DMS53 (cell line): ENCODE measurements at regions not wholly inside any gene's neighbourhood (a gene's known extent, or its start where the extent isn't known, plus 50 kb on each side); places are given as distances from the start of the nearest gene placed in this dataset.
"Not testable (repeated sequence)": the region's sequence is repeated elsewhere in the genome, so short reads cannot be mapped to it uniquely, and the experiment has no call there.

Source experiments
- DNase-seq: peaks from one replicate; lab custom pipeline; 2025; lab: John Stamatoyannopoulos, UW

- DNase-seq: not testable (repeated sequence)
Observed at GRCh38 chr9:65395121-65395520, 110.1 kb upstream of the FOXD4L5 start.

DNA sequence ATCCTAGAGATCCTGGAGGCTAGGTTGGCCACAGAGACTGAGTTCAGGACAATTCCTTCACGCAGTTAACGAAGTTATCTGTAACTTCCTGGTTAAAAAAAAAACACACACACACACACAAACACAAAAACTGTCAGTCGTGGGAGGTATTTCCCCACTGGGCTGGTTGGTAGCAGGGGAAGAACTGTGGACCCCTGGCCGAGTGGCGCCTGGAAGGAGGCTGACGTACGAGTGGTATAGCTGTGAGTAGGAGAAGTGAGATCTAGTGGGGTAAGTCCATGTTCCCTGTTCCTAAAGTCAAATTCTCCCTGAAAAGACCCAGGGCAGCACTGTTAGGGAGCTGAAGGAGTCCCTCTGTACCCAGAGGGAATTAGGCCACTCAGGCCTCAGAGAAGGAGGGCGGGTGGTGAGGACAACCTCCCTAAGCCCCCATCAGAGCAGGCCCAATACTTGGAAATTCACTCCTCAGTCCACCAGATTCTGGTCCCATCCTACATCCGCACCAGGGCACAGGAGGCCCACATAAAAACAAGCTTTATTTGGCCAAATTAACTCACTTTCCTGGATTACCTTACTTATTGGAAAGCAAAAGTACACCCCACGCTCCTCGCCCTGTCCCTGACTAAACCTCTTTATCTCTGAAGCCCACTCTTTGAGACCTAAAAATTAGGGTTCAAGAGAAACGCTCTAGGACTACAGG, 108.3 kb upstream of the FOXD4L5 start:
- DNase-seq: not testable (repeated sequence)

- DNase-seq: not testable (repeated sequence)
Observed at GRCh38 chr9:65392611-65393010, 107.6 kb upstream of the FOXD4L5 start.

DNA sequence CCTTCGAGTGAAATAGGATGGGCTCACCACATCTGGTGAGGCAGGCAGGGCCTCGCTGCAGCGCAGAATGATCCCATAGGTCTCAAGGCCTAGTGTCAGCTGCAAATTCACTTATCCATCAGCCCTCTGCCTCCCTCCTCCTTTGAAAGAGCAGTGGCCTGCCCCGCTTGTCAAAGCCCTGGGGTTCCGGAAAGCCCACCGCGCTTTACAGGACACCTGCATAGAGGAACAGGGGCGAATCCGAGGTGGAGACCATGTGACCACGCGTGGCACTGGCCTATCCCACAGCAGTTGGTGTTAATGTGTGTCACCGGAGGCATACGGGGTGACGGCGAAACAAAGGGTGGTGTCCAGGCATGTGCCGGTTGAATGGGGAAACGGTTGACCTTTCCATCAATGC, 104.7 kb upstream of the FOXD4L5 start:
- not testable (repeated sequence) for DNase-seq

DNA sequence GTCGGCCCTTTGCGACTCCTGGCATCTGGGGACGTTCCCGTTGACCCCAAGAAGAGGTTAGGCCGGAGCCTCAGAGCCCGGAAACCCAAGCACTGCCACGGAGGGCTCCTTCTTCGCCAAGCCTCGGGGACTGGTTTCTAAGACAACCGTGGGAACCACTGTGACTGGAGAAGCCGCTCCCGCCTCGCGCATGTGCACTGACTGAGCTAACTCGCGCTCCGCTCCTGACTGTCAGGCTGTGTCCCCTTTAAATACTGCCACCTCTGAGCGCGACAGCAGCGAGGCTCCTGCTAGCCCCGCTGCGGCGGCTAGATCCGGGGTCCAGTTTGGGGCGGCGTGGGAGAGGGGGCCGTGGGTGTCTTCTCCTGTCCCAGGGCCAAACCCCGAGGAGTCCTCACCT, 104.2 kb upstream of the FOXD4L5 start:
- not testable (repeated sequence) for DNase-seq

DNA sequence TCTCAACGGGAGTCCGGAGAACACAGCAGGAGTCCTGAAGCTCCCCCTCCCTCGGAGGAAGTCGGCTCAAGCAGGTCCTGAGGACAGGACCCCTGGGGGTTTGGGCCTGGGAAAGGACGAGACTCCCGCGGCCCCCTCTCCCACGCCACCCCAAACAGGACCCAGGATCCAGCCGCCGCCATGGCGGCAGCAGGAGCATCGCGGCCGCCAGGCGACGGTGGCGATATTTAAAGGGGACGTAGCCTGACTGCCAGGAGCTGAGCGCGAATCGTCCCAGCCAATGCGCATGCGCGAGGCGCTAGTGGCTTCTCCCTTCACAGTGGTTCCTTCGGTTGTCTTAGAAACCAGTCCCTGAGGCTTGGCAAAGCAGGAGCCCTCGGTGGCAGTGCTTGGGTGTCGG, 101.7 kb upstream of the FOXD4L5 start:
- DNase-seq: not testable (repeated sequence)

- DNase-seq: not testable (repeated sequence)
Observed at GRCh38 chr9:65386191-65386590, 101.2 kb upstream of the FOXD4L5 start.

GRCh38 chr9:65385655-65386024, 100.6 kb upstream of the FOXD4L5 start:
- DNase-seq: not testable (repeated sequence)

DNA sequence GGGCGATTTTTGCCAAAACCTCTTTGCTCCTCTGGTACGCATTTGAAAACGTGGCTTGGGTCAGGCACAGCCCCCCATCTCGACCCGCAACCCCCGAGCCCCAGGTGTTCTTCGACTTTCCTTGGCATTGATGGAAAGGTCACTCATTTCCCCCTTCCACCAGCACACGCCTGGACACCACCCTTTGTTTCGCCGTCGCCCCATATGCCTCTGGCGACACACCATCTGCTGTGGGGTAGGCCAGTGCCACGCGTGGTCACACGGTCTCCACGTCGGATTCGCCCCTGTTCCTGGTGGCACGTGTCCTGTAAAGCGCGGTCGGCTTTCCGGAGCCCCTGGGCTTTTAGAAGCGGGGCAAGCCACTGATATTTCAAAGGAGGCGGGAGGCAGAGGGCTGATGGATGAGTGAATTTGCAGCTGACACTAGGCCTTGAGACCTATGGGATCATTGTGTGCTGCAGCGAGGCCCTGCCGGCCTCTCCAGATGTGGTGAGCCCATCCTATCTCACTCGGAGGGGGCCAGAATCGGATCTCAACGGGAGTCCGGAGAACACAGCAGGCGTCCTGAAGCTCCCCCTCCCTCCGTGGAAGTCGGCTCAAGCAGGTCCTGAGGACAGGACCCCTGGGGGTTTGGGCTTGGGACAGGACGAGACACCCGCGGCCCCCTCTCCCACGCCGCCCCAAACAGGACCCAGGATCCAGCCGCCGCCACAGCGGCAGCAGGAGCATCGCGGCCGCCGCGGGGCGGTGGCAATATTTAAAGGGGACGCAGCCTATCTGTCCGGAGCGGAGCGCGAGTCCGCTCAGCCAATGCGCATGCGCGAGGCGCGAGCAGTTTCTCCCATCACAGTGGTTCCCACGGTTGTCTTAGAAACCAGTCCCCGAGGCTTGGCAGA, 100.0 kb upstream of the FOXD4L5 start:
- DNase-seq: not testable (repeated sequence)

DNA sequence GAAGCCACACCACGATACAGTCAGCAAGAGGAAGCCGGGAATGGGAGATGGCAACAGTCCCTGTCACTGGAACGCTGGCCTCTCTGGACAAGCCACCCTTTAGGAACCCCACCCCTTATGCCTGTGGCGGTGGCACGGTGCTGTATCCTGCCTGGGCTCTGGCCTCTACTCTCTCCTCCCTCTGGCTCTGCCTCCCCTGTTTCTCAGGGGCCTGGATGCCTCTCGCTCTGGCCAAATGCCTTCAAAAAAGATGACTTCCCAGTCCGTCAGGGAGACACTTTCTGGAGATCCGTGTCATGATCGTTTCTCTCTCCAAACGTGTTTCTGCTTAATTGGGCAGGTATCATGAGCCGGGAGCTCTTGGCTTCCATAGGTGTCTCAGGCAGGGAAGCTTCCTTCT, 99.1 kb upstream of the FOXD4L5 start:
- DNase-seq: not testable (repeated sequence)

DNA sequence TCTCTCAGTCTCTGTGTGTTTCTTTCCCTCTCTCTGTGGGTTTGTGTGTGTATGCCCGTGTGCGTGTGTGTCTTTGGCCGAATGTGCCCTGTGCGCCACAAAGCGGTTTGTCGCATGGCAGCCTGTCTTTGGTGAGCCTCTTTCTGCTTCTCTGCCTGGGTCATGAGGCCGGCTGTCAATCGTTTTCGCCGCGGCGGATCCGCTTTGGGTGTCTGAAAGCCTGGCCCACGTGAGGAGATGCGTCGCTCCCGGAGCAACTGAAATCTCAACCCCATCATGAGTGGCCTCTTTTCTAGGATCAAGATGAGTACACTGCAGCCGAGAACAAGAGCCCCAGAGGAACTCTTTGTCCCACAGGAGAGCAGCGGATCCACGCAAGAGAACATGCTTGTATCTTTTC, 98.6 kb upstream of the FOXD4L5 start:
- DNase-seq: not testable (repeated sequence)

DNA sequence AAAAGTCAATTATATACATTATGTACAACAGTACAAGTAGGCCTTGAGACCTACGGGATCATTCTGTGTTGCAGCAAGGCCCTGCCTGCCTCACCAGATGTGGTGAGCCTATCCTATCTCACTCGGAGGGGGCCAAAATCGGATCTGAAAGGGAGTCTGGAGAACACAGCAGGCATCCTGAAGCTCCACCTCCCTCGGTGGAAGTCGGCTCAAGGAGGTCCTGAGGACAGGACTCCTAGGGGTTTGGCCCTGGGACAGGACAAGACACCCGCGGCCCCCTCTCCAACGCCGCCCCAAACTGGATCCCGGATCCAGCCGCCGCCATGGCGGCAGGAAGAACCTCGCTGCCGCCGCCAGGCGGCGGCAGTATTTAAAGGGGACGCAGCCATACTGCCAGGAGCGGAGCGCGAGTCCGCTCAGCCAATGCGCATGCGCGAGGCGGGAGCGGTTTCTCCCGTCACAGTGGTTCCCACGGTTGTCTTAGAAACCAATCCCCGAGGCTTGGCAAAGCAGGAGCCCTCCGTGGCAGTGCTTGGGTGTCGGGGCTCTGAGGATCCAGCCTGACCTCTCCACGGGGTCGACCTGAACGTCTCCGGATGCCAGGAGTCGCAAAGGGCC, 97.8 kb upstream of the FOXD4L5 start:
- DNase-seq: not testable (repeated sequence)
